HepG2 (cell line): ENCODE measurements at regions not wholly inside any gene's neighbourhood (a gene's known extent, or its start where the extent isn't known, plus 50 kb on each side); places are given as distances from the start of the nearest gene placed in this dataset.
A peak's percentile ranks its signal among the peaks of the same experiment; 100 is the strongest.

Experiments
- ATAC-seq: fragments of 200-7000 bp; cut with Tn5 transposase; 3 replicates; pipeline ENCODE4 v1.9.1; 2020; ENCODE audit warnings: mild to moderate bottlenecking, moderate library complexity
- BruUV-seq: library from RNA; stranded (reverse); fragments of 400-500 nt; replicated peaks from 2 replicates; lab custom pipeline; 2021; lab: Mats Ljungman, UMichigan
- CTCF ChIA-PET: fragments of 300-600 bp; formaldehyde crosslinking; extraction: SDS; loops from one replicate; lab custom pipeline; 2021; ENCODE audit warnings: low total read pairs, inconsistent platforms, low intra/inter-chr PET ratio; lab: Yijun Ruan, JAX
- POLR2A ChIA-PET: fragments of 350-600 bp; sonication (Branson Sonifier 250); formaldehyde crosslinking; loops from one replicate; lab custom pipeline; 2020; ENCODE audit warnings: antibody characterized with exemption, inconsistent platforms; lab: Yijun Ruan, JAX
- DNase-seq: peaks from one replicate; pipeline ENCODE4 v3.0.0-alpha.2; 2015; ENCODE audit warnings: low spot score
- FAIRE-seq: peaks from 3 replicates; lab custom pipeline; 2011; peaks lifted over from hg19 to GRCh38; lab: Jason Lieb, UNC
- H2AFZ ChIP-seq: one replicate; pipeline ENCODE4 v1.6.1; 2011; ENCODE audit warnings: low read length, inconsistent platforms
- H3K27ac ChIP-seq: fragments of 300-600 bp; 3 replicates; pipeline ENCODE4 v1.8.0; 2011; ENCODE audit warnings: mixed run types, mild to moderate bottlenecking, mixed read lengths, low read length, inconsistent platforms; ENCODE audit not compliant: insufficient read depth; ENCODE audit errors: extremely low read length
- H3K27me3 ChIP-seq, 2 experiments: fragments of 200-600 bp in 1 of 2; 2 replicates in 1 of 2; 3 replicates in 1 of 2; pipeline versions ENCODE4 v1.6.0 to v1.8.0; 2011; ENCODE audit warnings: low read length in 2 of 2, mild to moderate bottlenecking in 2 of 2, moderate library complexity in 2 of 2, inconsistent platforms in 1 of 2; ENCODE audit not compliant: insufficient read depth in 2 of 2, control insufficient read depth in 1 of 2
- H3K36me3 ChIP-seq, 2 experiments: fragments of 200-600 bp in 1 of 2; replicated peaks in 1 of 2; 2 replicates in 1 of 2; 3 replicates in 1 of 2; pipeline versions ENCODE4 v1.5.1 to v1.8.0; 2011; ENCODE audit warnings: low read length in 2 of 2, inconsistent platforms in 1 of 2; ENCODE audit not compliant: insufficient read depth in 2 of 2, control insufficient read depth in 1 of 2
- H3K4me1 ChIP-seq: 2 replicates; pipeline ENCODE4 v1.5.1; 2012; ENCODE audit warnings: low read length, inconsistent platforms; ENCODE audit not compliant: insufficient read depth
- H3K4me2 ChIP-seq: 2 replicates; pipeline ENCODE4 v1.6.0; 2011; ENCODE audit warnings: low read depth, low read length, inconsistent platforms
- H3K4me3 ChIP-seq, 3 experiments: fragments of 200-600 bp in 1 of 3; sonication (generic), shearing (Covaris generic) in 1 of 3; replicated peaks in 1 of 3; 2 replicates each; pipeline ENCODE4 v1.5.1; 2011 to 2016; ENCODE audit warnings: low read length in 3 of 3, inconsistent platforms in 2 of 3, low read depth in 2 of 3, mild to moderate bottlenecking in 2 of 3, control low read depth in 1 of 3, mixed read lengths in 1 of 3; ENCODE audit not compliant: insufficient read depth in 1 of 3
- H3K79me2 ChIP-seq: one replicate; pipeline ENCODE4 v1.6.1; 2011; ENCODE audit warnings: low read length, inconsistent platforms; ENCODE audit not compliant: insufficient read depth
- H3K9ac ChIP-seq: 2 replicates; pipeline ENCODE4 v1.6.0; 2011; ENCODE audit warnings: mild to moderate bottlenecking, low read depth, low read length, inconsistent platforms; ENCODE audit not compliant: insufficient read depth
- H3K9me3 ChIP-seq: 2 replicates; pipeline ENCODE4 v1.5.1; 2012; ENCODE audit warnings: mild to moderate bottlenecking, low read length
- H4K20me1 ChIP-seq: 2 replicates; pipeline ENCODE4 v1.6.0; 2011; ENCODE audit warnings: inconsistent platforms, mild to moderate bottlenecking, low read length, moderate library complexity; ENCODE audit not compliant: insufficient read depth
- MAFK ChIP-seq, 2 experiments: IDR thresholded peaks in 1 of 2; conservative IDR thresholded peaks in 1 of 2; 2 replicates each; pipeline ENCODE4 v1.6.1; 2011; ENCODE audit warnings: improper control_type of control experiment in 2 of 2, low read length in 2 of 2
- WGBS: methylation state at CpG from one replicate; pipeline ENCODE4 v1.1.6; 2017; ENCODE audit warnings: low lambda C conversion rate; 5-methylcytosine and 5-hydroxymethylcytosine counted together
- in situ Hi-C: cut with HindIII; loops from 2 replicates; pipeline ENCODE4 v1.10.0; 2017; ENCODE audit warnings: low pct_unique_long_range_greater_than_20kb; ENCODE audit not compliant: extremely low pct_ligation_motif_present
- intact Hi-C: fragments of 100-400 bp; cut with micrococcal nuclease; formaldehyde crosslinking; loops from one replicate; pipeline ENCODE4 v1.10.0; 2022; ENCODE audit not compliant: unreplicated experiment
- TF ChIP-seq, protein P1 (sequence below): sonication (generic); formaldehyde crosslinking; IDR thresholded peaks from 2 replicates; pipeline ENCODE4 v1.9.0; 2022; ENCODE audit warnings: low read depth, missing genetic modification reagents
- TF ChIP-seq, protein P2 (sequence below): IDR thresholded peaks from 2 replicates; pipeline ENCODE4 v1.4.0; 2020; ENCODE audit warnings: mild to moderate bottlenecking, missing genetic modification reagents

DNA sequence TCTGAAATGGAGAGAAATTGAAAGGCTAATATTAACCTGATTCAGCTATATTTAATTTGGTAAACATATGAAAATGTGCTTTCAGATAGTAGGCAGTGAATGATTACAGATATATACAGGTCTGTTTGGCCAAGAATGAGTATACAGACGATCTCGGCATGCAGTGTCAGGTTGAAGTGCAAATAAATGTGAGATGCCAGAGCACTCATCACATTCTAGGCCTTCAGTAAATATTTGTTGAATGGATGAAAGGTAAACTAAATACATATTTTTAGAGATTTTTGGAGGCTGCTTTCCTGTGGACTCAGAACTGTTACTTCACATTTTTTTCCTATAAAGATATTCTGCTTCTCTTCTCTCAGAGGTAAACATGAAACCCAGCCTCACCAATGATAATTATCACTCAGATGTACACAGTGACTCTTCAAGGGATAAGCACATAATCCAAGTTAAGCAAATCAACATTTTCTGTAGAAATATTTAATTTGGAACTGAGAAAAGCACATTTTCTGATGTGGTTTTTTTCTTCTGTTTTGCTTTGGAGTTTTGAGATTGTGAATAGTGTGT lies 702.9 kb downstream of the BRINP3 start:
- no peak overlapping the region for H2AFZ ChIP-seq
- H3K9ac ChIP-seq = no peak overlapping the region
- BruUV-seq = no TSS peak
- no peak overlapping the region for H3K4me2 ChIP-seq
- peak; percentile 5 for DNase-seq
- POLR2A ChIA-PET = no interaction called here
- CTCF ChIA-PET = no interaction called here
- no peaks in the 10 kb centered on the region for H3K79me2 ChIP-seq
- peak; percentile 70 for ATAC-seq
- 2% methylated on average over 2 of the region's 2 CpGs for WGBS
- TF ChIP-seq, protein P1, sequence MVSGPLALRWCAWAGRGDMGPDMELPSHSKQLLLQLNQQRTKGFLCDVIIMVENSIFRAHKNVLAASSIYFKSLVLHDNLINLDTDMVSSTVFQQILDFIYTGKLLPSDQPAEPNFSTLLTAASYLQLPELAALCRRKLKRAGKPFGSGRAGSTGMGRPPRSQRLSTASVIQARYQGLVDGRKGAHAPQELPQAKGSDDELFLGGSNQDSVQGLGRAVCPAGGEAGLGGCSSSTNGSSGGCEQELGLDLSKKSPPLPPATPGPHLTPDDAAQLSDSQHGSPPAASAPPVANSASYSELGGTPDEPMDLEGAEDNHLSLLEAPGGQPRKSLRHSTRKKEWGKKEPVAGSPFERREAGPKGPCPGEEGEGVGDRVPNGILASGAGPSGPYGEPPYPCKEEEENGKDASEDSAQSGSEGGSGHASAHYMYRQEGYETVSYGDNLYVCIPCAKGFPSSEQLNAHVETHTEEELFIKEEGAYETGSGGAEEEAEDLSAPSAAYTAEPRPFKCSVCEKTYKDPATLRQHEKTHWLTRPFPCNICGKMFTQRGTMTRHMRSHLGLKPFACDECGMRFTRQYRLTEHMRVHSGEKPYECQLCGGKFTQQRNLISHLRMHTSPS (CRISPR knock-in tag) = no peak
- TF ChIP-seq, protein P2, sequence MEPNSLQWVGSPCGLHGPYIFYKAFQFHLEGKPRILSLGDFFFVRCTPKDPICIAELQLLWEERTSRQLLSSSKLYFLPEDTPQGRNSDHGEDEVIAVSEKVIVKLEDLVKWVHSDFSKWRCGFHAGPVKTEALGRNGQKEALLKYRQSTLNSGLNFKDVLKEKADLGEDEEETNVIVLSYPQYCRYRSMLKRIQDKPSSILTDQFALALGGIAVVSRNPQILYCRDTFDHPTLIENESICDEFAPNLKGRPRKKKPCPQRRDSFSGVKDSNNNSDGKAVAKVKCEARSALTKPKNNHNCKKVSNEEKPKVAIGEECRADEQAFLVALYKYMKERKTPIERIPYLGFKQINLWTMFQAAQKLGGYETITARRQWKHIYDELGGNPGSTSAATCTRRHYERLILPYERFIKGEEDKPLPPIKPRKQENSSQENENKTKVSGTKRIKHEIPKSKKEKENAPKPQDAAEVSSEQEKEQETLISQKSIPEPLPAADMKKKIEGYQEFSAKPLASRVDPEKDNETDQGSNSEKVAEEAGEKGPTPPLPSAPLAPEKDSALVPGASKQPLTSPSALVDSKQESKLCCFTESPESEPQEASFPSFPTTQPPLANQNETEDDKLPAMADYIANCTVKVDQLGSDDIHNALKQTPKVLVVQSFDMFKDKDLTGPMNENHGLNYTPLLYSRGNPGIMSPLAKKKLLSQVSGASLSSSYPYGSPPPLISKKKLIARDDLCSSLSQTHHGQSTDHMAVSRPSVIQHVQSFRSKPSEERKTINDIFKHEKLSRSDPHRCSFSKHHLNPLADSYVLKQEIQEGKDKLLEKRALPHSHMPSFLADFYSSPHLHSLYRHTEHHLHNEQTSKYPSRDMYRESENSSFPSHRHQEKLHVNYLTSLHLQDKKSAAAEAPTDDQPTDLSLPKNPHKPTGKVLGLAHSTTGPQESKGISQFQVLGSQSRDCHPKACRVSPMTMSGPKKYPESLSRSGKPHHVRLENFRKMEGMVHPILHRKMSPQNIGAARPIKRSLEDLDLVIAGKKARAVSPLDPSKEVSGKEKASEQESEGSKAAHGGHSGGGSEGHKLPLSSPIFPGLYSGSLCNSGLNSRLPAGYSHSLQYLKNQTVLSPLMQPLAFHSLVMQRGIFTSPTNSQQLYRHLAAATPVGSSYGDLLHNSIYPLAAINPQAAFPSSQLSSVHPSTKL (CRISPR knock-in tag) = peak; percentile 9; the same call in 1 of the 2 replicates
- peak; percentile 5 to 33; a peak in 2 of 4 replicates for TF ChIP-seq MAFK (conservative IDR thresholded peaks at IDR 0.05 in 1 of 2, IDR thresholded peaks at IDR 0.05 in 1 of 2; ENCODE audit: low read length in 2 of 2)
- TF ChIP-seq, all 625 proteins: peak for 2
- in situ Hi-C loops (no loop called here), intact Hi-C loops (no loop called here)
- Histone ChIP-seq H3K27me3 (no peaks in the 10 kb centered on the region), H3K9me3 (no peaks in the 10 kb centered on the region), H3K27ac (no peak overlapping the region), H3K36me3 (no peaks in the 10 kb centered on the region), H3K4me3 (no peak overlapping the region), H4K20me1 (no peaks in the 10 kb centered on the region), H3K4me1 (no peaks in the 10 kb centered on the region)
- FAIRE-seq = no peak
